IMR-90 (cell line): ENCODE measurements at regions not wholly inside any gene's neighbourhood (a gene's known extent, or its start where the extent isn't known, plus 50 kb on each side); places are given as distances from the start of the nearest gene placed in this dataset.

ENCODE experiments used
- ATAC-seq: fragments of 200-7000 bp; cut with Tn5 transposase; 2 replicates; pipeline ENCODE4 v1.9.1; 2020; ENCODE audit warnings: low read depth, mild to moderate bottlenecking, moderate library complexity
- BruUV-seq: library from RNA; stranded (reverse); fragments of 400-500 nt; replicated peaks from 2 replicates; lab custom pipeline; 2021; lab: Mats Ljungman, UMichigan
- CTCF ChIA-PET: fragments of 300-600 bp; formaldehyde crosslinking; extraction: SDS; loops from one replicate; lab custom pipeline; 2021; ENCODE audit warnings: antibody characterized with exemption; lab: Yijun Ruan, JAX
- POLR2A ChIA-PET: fragments of 300-600 bp; sonication (Branson Sonifier 250); formaldehyde crosslinking; loops from one replicate; lab custom pipeline; 2022; ENCODE audit warnings: antibody characterized with exemption; ENCODE audit not compliant: unreplicated experiment; lab: Charles Lee
- DNase-seq: peaks from one replicate; pipeline ENCODE4 v3.0.0; 2013
- H2AFZ ChIP-seq: replicated peaks from 2 replicates; pipeline ENCODE3; 2013; ENCODE audit warnings: low read length, mild to moderate bottlenecking; ENCODE audit not compliant: poor library complexity
- H2AK5ac ChIP-seq: 2 replicates; pipeline ENCODE4 v1.6.1; 2013; ENCODE audit warnings: low read depth, low read length, inconsistent platforms
- H2AK9ac ChIP-seq: replicated peaks from 2 replicates; pipeline ENCODE3; 2013; ENCODE audit warnings: mild to moderate bottlenecking, low read depth, low read length, moderate library complexity; ENCODE audit not compliant: poor library complexity
- H2BK120ac ChIP-seq: 2 replicates; pipeline ENCODE4 v1.6.1; 2013; ENCODE audit warnings: low read depth, low read length, inconsistent platforms
- H2BK15ac ChIP-seq: 3 replicates; pipeline ENCODE4 v1.6.1; 2013; ENCODE audit warnings: low read depth, low read length, inconsistent platforms
- H2BK20ac ChIP-seq: 2 replicates; pipeline ENCODE4 v1.6.1; 2013; ENCODE audit warnings: low read depth, mild to moderate bottlenecking, inconsistent platforms, low read length, moderate library complexity
- H2BK5ac ChIP-seq: 2 replicates; pipeline ENCODE4 v1.6.1; 2013; ENCODE audit warnings: mild to moderate bottlenecking, low read depth, low read length, inconsistent platforms; ENCODE audit not compliant: poor library complexity, severe bottlenecking
- H3K14ac ChIP-seq: replicated peaks from 2 replicates; pipeline ENCODE4 v1.6.1; 2013; ENCODE audit warnings: low read depth, low read length, inconsistent platforms
- H3K18ac ChIP-seq: 2 replicates; pipeline ENCODE4 v1.6.1; 2013; ENCODE audit warnings: low read depth, low read length, control low read depth
- H3K23ac ChIP-seq: 2 replicates; pipeline ENCODE4 v1.6.1; 2013; ENCODE audit warnings: low read depth, low read length, inconsistent platforms
- H3K27ac ChIP-seq: 2 replicates; pipeline ENCODE4 v1.5.1; 2013; ENCODE audit warnings: mild to moderate bottlenecking, control low read depth, low read length; ENCODE audit not compliant: insufficient read depth
- H3K27me3 ChIP-seq: 2 replicates; pipeline ENCODE4 v1.6.1; 2013; ENCODE audit warnings: low read length; ENCODE audit not compliant: control insufficient read depth, insufficient read depth
- H3K36me3 ChIP-seq: 2 replicates; pipeline ENCODE4 v1.6.1; 2013; ENCODE audit warnings: low read length, mixed read lengths; ENCODE audit not compliant: control insufficient read depth, insufficient read depth
- H3K4ac ChIP-seq: 2 replicates; pipeline ENCODE4 v1.6.1; 2013; ENCODE audit warnings: low read depth, low read length, inconsistent platforms
- H3K4me1 ChIP-seq: 2 replicates; pipeline ENCODE4 v1.6.1; 2013; ENCODE audit warnings: low read length, mixed read lengths; ENCODE audit not compliant: control insufficient read depth, insufficient read depth
- H3K4me2 ChIP-seq: 2 replicates; pipeline ENCODE4 v1.6.1; 2013; ENCODE audit warnings: low read depth, mild to moderate bottlenecking, control low read depth, low read length, moderate library complexity
- H3K4me3 ChIP-seq: 2 replicates; pipeline ENCODE4 v1.5.1; 2013; ENCODE audit warnings: low read depth, mild to moderate bottlenecking, control low read depth, low read length, moderate library complexity; ENCODE audit not compliant: insufficient read depth
- H3K56ac ChIP-seq: 2 replicates; pipeline ENCODE4 v1.6.1; 2013; ENCODE audit warnings: low read length, inconsistent platforms; ENCODE audit not compliant: insufficient read depth; ENCODE audit errors: extremely low read depth
- H3K79me1 ChIP-seq, 2 experiments: 2 replicates each; pipeline ENCODE4 v1.6.1; 2013; ENCODE audit warnings: low read length in 2 of 2, inconsistent platforms in 1 of 2, low read depth in 1 of 2
- H3K9ac ChIP-seq: 2 replicates; pipeline ENCODE4 v1.6.1; 2013; ENCODE audit warnings: low read depth, low read length, control low read depth
- H3K9me1 ChIP-seq: 2 replicates; pipeline ENCODE4 v1.6.1; 2013; ENCODE audit warnings: low read length, inconsistent platforms; ENCODE audit not compliant: insufficient read depth
- H3K9me3 ChIP-seq: 2 replicates; pipeline ENCODE4 v1.6.1; 2013; ENCODE audit warnings: low read length; ENCODE audit not compliant: control insufficient read depth, insufficient read depth
- H4K20me1 ChIP-seq: 2 replicates; pipeline ENCODE4 v1.6.1; 2013; ENCODE audit warnings: low read length, inconsistent platforms; ENCODE audit not compliant: insufficient read depth
- H4K5ac ChIP-seq: 2 replicates; pipeline ENCODE4 v1.6.1; 2013; ENCODE audit warnings: mild to moderate bottlenecking, low read depth, low read length, control low read depth
- H4K8ac ChIP-seq, 2 experiments: 2 replicates each; pipeline ENCODE4 v1.6.1; 2013; ENCODE audit warnings: low read depth in 2 of 2, low read length in 2 of 2, control low read depth in 1 of 2, inconsistent platforms in 1 of 2
- H4K91ac ChIP-seq: 2 replicates; pipeline ENCODE4 v1.6.1; 2013; ENCODE audit warnings: low read depth, low read length, inconsistent platforms; ENCODE audit not compliant: insufficient read depth
- BHLHE40 ChIP-seq: fragments of 150-350 bp; IDR thresholded peaks from 2 replicates; pipeline ENCODE4 v1.6.1; 2016; ENCODE audit warnings: mild to moderate bottlenecking, low read depth, low read length
- CEBPB ChIP-seq: IDR thresholded peaks from 2 replicates; pipeline ENCODE4 v1.6.1; 2012; ENCODE audit warnings: low read depth, low read length, improper control_type of control experiment
- CHD1 ChIP-seq: IDR thresholded peaks from 2 replicates; pipeline ENCODE4 v1.6.1; 2012; ENCODE audit warnings: low read depth, low read length, improper control_type of control experiment
- CTCF ChIP-seq: conservative IDR thresholded peaks from 2 replicates; pipeline ENCODE4 v1.5.1; 2012; ENCODE audit warnings: mild to moderate bottlenecking, low read depth, low read length, improper control_type of control experiment
- FOS ChIP-seq: fragments of 150-350 bp; IDR thresholded peaks from 2 replicates; pipeline ENCODE4 v1.6.1; 2016; ENCODE audit warnings: low read depth, low read length
- MAFK ChIP-seq: IDR thresholded peaks from 2 replicates; pipeline ENCODE4 v1.6.1; 2012; ENCODE audit warnings: low read depth, low read length, improper control_type of control experiment
- MAZ ChIP-seq: IDR thresholded peaks from 2 replicates; pipeline ENCODE4 v1.6.1; 2012; ENCODE audit warnings: low read depth, mild to moderate bottlenecking, low read length, improper control_type of control experiment, moderate library complexity, borderline replicate concordance
- MXI1 ChIP-seq: IDR thresholded peaks from 2 replicates; pipeline ENCODE4 v1.6.1; 2012; ENCODE audit warnings: low read depth, mild to moderate bottlenecking, low read length, moderate library complexity, borderline replicate concordance
- NFE2L2 ChIP-seq: fragments of 150-350 bp; IDR thresholded peaks from 2 replicates; pipeline ENCODE4 v1.6.1; 2016; ENCODE audit warnings: low read depth, mild to moderate bottlenecking, low read length
- POLR2A ChIP-seq: IDR thresholded peaks from 2 replicates; pipeline ENCODE4 v1.6.1; 2012; ENCODE audit warnings: mild to moderate bottlenecking, low read depth, low read length
- RAD21 ChIP-seq: IDR thresholded peaks from 2 replicates; pipeline ENCODE4 v1.6.1; 2012; ENCODE audit warnings: low read length, improper control_type of control experiment
- RCOR1 ChIP-seq: IDR thresholded peaks from 2 replicates; pipeline ENCODE4 v1.6.1; 2012; ENCODE audit warnings: mild to moderate bottlenecking, low read length, improper control_type of control experiment; ENCODE audit not compliant: insufficient replicate concordance
- RFX5 ChIP-seq: IDR thresholded peaks from 2 replicates; pipeline ENCODE4 v1.8.0; 2012; ENCODE audit warnings: low read depth, mild to moderate bottlenecking, low read length, moderate library complexity
- SMC3 ChIP-seq: fragments of 150-350 bp; IDR thresholded peaks from 2 replicates; pipeline ENCODE4 v1.6.1; 2016; ENCODE audit warnings: low read depth, mild to moderate bottlenecking, antibody characterized with exemption, low read length, moderate library complexity
- USF2 ChIP-seq: fragments of 150-350 bp; IDR thresholded peaks from 2 replicates; pipeline ENCODE4 v1.6.1; 2017; ENCODE audit warnings: mild to moderate bottlenecking, antibody characterized with exemption, low read length, low read depth
- WGBS, 2 experiments: methylation state at CpG; one replicate each; pipeline versions ENCODE4 v1.1.5 to v1.1.7; 2013; ENCODE audit warnings: missing lambda C conversion rate in 2 of 2; ENCODE audit not compliant: insufficient read length in 1 of 2; ENCODE audit errors: extremely low coverage in 2 of 2; 5-methylcytosine and 5-hydroxymethylcytosine counted together
- dilution Hi-C: fragments of 300-500 bp; cut with HindIII; formaldehyde crosslinking; loops from one replicate; pipeline ENCODE4 v1.14.3; 2018; ENCODE audit warnings: low sequenced_read_pairs; ENCODE audit not compliant: unreplicated experiment
- in situ Hi-C: fragments of 300-500 bp; cut with MboI; formaldehyde crosslinking; loops from 3 replicates; pipeline ENCODE4 v1.14.3; 2019; ENCODE audit warnings: low sequenced_read_pairs, inconsistent platforms, mixed read lengths
- intact Hi-C: fragments of 100-400 bp; cut with micrococcal nuclease; formaldehyde crosslinking; loops from 2 replicates; pipeline ENCODE4 v1.10.0; 2022
- TF ChIP-seq, protein P1 (sequence below): fragments of 150-350 bp; IDR thresholded peaks from 2 replicates; pipeline ENCODE4 v1.6.1; 2016; ENCODE audit warnings: low read depth, mild to moderate bottlenecking, low read length, moderate library complexity, borderline replicate concordance

GRCh38 chr12:111228916-111229666 lies 139.8 kb downstream of the PHETA1 start:
- Histone ChIP-seq H3K14ac (no peak overlapping the region), H4K20me1 (no peaks in the 10 kb centered on the region), H2BK20ac (no peak overlapping the region), H2AK9ac (no peak overlapping the region), H3K36me3 (no peaks in the 10 kb centered on the region), H3K9me3 (no peaks in the 10 kb centered on the region), H3K27me3 (no peaks in the 10 kb centered on the region), H2AK5ac (no peak overlapping the region), H3K23ac (no peak overlapping the region), H2BK15ac (no peak overlapping the region), H2BK120ac (no peak overlapping the region), H3K4me2 (no peak overlapping the region), H4K91ac (no peak overlapping the region), H3K27ac (no peak overlapping the region), H3K9ac (no peak overlapping the region), H3K4me1 (no peaks in the 10 kb centered on the region), H4K5ac (no peak overlapping the region), H2BK5ac (no peak overlapping the region), H3K18ac (no peak overlapping the region), H3K4me3 (no peak overlapping the region), H3K56ac (no peak overlapping the region), H3K79me1 (no peaks in the 10 kb centered on the region), H2AFZ (no peak overlapping the region), H3K4ac (no peak overlapping the region), H3K9me1 (no peaks in the 10 kb centered on the region), H4K8ac (no peak overlapping the region)
- BruUV-seq, result no TSS peak
- ATAC-seq (no peak), DNase-seq (no peak)
- TF ChIP-seq RFX5 (no peak), SMC3 (no peak), MXI1 (no peak), MAZ (no peak), RAD21 (no peak), NFE2L2 (no peak), POLR2A (no peak), CTCF (no peak), RCOR1 (no peak), CHD1 (no peak), USF2 (no peak), CEBPB (no peak), BHLHE40 (no peak), MAFK (no peak), FOS (no peak)
- TF ChIP-seq, protein P1, sequence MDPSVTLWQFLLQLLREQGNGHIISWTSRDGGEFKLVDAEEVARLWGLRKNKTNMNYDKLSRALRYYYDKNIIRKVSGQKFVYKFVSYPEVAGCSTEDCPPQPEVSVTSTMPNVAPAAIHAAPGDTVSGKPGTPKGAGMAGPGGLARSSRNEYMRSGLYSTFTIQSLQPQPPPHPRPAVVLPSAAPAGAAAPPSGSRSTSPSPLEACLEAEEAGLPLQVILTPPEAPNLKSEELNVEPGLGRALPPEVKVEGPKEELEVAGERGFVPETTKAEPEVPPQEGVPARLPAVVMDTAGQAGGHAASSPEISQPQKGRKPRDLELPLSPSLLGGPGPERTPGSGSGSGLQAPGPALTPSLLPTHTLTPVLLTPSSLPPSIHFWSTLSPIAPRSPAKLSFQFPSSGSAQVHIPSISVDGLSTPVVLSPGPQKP, result no peak
- ChIA-PET POLR2A (no interaction called here), CTCF (no interaction called here)
- intact Hi-C loops (no loop called here), in situ Hi-C loops (no loop called here), dilution Hi-C loops (no loop called here)
- WGBS, 2 experiments, result no CpG with 5 or more reads among the region's 5 CpGs
